GM10248 (cell line): ENCODE measurements at regions not wholly inside any gene's neighbourhood (a gene's known extent, or its start where the extent isn't known, plus 50 kb on each side); places are given as distances from the start of the nearest gene placed in this dataset.
"Not testable (repeated sequence)": the region's sequence is repeated elsewhere in the genome, so short reads cannot be mapped to it uniquely, and the experiment has no call there.

ENCODE experiments used
- CTCF ChIA-PET: fragments of 300-600 bp; sonication (Branson Sonifier 250); formaldehyde crosslinking; extraction: SDS; loops from one replicate; lab custom pipeline; 2021; ENCODE audit warnings: antibody characterized with exemption; lab: Yijun Ruan, JAX
- POLR2A ChIA-PET: fragments of 350-650 bp; sonication (Branson Sonifier 250); formaldehyde crosslinking; extraction: SDS; loops from one replicate; lab custom pipeline; 2020; ENCODE audit warnings: antibody characterized with exemption; lab: Yijun Ruan, JAX
- DNase-seq: peaks from one replicate; pipeline ENCODE4 v3.0.0; 2012; ENCODE audit errors: extremely low spot score
- TF ChIP-seq, protein P1 (sequence below): IDR thresholded peaks from 2 replicates; pipeline ENCODE4 v1.5.1; 2012; ENCODE audit warnings: mild to moderate bottlenecking, low read depth; ENCODE audit errors: extremely low read depth, missing control alignments, control extremely low read depth

DNA sequence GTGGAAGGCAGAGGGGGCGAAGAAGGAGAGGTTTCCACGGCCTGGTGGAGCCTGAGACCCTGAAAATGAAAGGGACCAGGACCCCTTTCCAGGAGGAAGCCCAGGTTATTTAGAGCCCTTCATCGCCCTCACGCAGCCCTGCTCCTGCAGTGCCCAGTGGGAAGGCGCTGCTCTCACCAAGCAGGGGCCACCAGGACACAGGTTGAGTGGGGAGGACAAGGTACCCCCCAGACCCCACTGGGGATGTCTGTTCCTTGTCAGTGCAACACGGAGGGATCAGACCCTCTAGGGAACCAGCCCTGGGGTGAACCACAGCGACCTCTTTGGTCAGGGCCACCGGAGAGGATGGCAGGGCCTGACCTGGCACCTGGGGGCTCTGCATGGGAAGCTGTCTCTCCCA lies 163.9 kb downstream of the C16orf95 start:
- POLR2A ChIA-PET, result no interaction called here
- DNase-seq, result no peak
- TF ChIP-seq, protein P1, sequence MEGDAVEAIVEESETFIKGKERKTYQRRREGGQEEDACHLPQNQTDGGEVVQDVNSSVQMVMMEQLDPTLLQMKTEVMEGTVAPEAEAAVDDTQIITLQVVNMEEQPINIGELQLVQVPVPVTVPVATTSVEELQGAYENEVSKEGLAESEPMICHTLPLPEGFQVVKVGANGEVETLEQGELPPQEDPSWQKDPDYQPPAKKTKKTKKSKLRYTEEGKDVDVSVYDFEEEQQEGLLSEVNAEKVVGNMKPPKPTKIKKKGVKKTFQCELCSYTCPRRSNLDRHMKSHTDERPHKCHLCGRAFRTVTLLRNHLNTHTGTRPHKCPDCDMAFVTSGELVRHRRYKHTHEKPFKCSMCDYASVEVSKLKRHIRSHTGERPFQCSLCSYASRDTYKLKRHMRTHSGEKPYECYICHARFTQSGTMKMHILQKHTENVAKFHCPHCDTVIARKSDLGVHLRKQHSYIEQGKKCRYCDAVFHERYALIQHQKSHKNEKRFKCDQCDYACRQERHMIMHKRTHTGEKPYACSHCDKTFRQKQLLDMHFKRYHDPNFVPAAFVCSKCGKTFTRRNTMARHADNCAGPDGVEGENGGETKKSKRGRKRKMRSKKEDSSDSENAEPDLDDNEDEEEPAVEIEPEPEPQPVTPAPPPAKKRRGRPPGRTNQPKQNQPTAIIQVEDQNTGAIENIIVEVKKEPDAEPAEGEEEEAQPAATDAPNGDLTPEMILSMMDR, result no peak
- CTCF ChIA-PET, result interaction anchor here (1.2 kb wide), 1 partner anchor 10 kb away, joined by 3 read pairs; no protein-coding TSS in a partner anchor

- CTCF ChIA-PET, result interaction anchor here (0.8 kb wide), 1 partner anchor 10 kb away, joined by 3 read pairs; no protein-coding TSS in a partner anchor
- POLR2A ChIA-PET, DNase-seq: not testable (repeated sequence)
Measured at GRCh38 chr16:87155315-87155714, 161.9 kb downstream of the C16orf95 start.

- CTCF ChIA-PET, result interaction anchor here (0.8 kb wide), 1 partner anchor 11 kb away, joined by 3 read pairs; no protein-coding TSS in a partner anchor
Measured at GRCh38 chr16:87156195-87156594, 161.0 kb downstream of the C16orf95 start.

GRCh38 chr16:87160234-87160636 lies 157.0 kb downstream of the C16orf95 start:
- TF ChIP-seq, protein P1, result no peak
- no peak for DNase-seq
- CTCF ChIA-PET, result no interaction called here
- POLR2A ChIA-PET, result no interaction called here

More at GRCh38 chr16:87156195-87156594, 161.0 kb downstream of the C16orf95 start:
- DNase-seq, result no peak
- POLR2A ChIA-PET, result no interaction called here
- TF ChIP-seq, protein P1, result no peak

GRCh38 chr16:87160701-87161337 lies 156.4 kb downstream of the C16orf95 start:
- DNase-seq, result no peak
- ChIA-PET POLR2A (no interaction called here), CTCF (no interaction called here)
- TF ChIP-seq, protein P1, result no peak

DNA sequence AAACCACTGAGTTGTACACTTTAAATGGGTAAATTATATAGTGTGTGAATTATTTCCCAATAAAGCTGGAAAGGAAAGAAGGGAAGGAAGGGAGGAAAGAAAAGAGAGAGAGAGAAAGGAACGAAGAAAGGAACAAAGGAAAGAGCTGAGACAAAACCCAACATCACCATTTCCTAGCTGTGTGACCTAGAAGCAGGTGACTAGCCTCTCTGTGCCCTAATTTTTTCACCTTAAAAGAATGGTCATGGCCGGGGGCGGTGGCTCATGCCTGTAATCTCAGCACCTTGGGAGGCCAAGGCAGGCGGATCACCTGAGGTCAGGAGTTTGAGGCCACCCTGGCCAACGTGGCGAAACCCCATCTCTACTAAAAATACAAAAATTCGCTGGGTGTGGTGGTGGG lies 155.8 kb downstream of the C16orf95 start:
- DNase-seq, POLR2A ChIA-PET, CTCF ChIA-PET: not testable (repeated sequence)

DNA sequence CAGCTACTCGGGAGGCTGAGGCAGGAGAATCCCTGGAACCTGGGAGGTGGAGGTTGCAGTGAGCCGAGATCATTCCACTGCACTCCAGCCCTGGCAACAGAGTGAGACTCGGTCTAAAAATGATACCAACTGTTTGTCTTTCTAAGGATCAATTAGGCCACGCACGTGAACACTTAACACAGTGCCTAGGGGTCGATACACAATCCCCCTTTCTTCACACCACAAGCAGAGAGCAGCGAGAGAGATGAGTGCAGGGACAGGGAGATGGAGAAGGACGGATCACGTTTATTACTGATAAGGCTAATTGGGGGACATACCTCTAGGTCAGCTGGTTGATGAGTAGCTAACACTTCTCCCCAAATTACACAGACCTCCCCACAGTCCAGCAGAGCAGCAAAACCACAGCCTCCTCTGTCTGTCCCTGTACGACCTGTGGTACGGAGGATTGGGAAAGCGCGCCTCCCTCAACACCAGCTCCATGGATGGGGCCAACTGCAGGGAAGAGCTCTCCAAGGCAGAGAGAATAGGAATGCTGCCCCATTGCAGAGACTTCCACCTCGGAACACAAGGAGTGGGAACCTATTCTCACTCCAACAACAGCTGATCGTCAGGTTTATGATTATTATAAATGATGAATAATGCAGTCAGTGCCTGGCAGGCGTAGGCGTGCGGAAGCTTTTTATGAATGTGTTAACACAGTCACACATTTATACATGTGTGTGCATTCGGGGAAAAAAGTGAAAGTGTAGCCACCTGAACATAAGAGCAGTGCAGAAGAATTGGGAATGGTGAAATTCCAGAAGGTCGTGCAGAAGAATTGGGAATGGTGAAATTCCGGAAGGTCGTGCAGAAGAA lies 155.1 kb downstream of the C16orf95 start:
- ChIA-PET CTCF (no interaction called here), POLR2A (no interaction called here)
- DNase-seq, result no peak
- TF ChIP-seq, protein P1, result no peak

- POLR2A ChIA-PET, DNase-seq, CTCF ChIA-PET: not testable (repeated sequence)
Measured at GRCh38 chr16:87162799-87163198, 154.4 kb downstream of the C16orf95 start.
